Activated T-helper 2 cell treated with anti-CD3 and anti-CD28 coated beads, Interferon-gamma antibody, Interleukin-2, Interleukin-4, amounts not matched to agents 10 μg/mL and 5 μg/mL and 100 μg/mL, durations not matched to agents 14 hours and 24 hours and 36 hours (primary cell): ENCODE measurements at regions not wholly inside any gene's neighbourhood (a gene's known extent, or its start where the extent isn't known, plus 50 kb on each side); places are given as distances from the start of the nearest gene placed in this dataset.

ENCODE experiments used
- DNase-seq: peaks from one replicate; pipeline ENCODE4 v3.0.0; 2021; ENCODE audit warnings: low spot score
- H3K27ac Mint-ChIP-seq: one replicate; pipeline ENCODE4 v1.8.0; 2021; ENCODE audit warnings: mixed read lengths
- H3K27me3 Mint-ChIP-seq: one replicate; pipeline ENCODE4 v1.8.0; 2021; ENCODE audit warnings: low read depth, mixed read lengths
- H3K36me3 Mint-ChIP-seq: one replicate; pipeline ENCODE4 v1.8.0; 2021; ENCODE audit warnings: low read depth, mixed read lengths
- H3K4me1 Mint-ChIP-seq: one replicate; pipeline ENCODE4 v1.8.0; 2021; ENCODE audit warnings: low read depth, mixed read lengths
- H3K4me3 Mint-ChIP-seq: one replicate; pipeline ENCODE4 v1.8.0; 2021; ENCODE audit warnings: low read depth, mild to moderate bottlenecking, moderate library complexity, mixed read lengths
- H3K9me3 Mint-ChIP-seq: one replicate; pipeline ENCODE4 v1.8.0; 2021; ENCODE audit warnings: mixed read lengths
- intact Hi-C: fragments of 100-400 bp; cut with micrococcal nuclease; formaldehyde crosslinking; loops from one replicate; pipeline ENCODE4 v1.15.1; 2023

GRCh38 chr4:149870008-149870407, 54.4 kb upstream of the IQCM start:
- Mint-ChIP-seq H3K27ac (no peak overlapping the region), H3K9me3 (no peaks in the 10 kb centered on the region), H3K36me3 (no peaks in the 10 kb centered on the region), H3K4me1 (no peaks in the 10 kb centered on the region), H3K4me3 (no peak overlapping the region), H3K27me3 (no peaks in the 10 kb centered on the region)
- no peak for DNase-seq
- intact Hi-C loops = no loop called here

GRCh38 chr4:149881744-149882143, 66.1 kb upstream of the IQCM start:
- no peaks in the 10 kb centered on the region for H3K9me3 Mint-ChIP-seq
- H3K4me1 Mint-ChIP-seq = no peaks in the 10 kb centered on the region
- no peak overlapping the region for H3K27ac Mint-ChIP-seq
- no peak overlapping the region for H3K4me3 Mint-ChIP-seq
- intact Hi-C loops = no loop called here
- H3K27me3 Mint-ChIP-seq = no peaks in the 10 kb centered on the region
- DNase-seq = no peak
- no peaks in the 10 kb centered on the region for H3K36me3 Mint-ChIP-seq

DNA sequence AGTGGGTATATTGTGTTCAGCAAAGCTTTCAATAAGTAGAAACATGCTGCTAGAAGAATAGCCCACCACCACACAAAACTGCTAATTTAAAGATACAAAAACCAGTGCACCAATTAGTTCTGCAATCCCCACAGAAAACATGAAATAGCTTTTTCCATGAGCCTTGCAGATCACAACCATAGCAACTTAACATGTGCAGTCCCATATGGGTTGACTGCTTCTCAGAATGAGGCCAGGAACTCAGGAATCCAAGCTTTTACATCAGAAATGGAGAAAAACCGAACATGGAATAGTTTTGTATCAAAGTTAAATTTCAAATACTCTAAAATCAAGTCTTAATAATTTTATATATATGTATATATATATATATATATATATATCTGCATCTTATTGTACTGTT, 66.6 kb upstream of the IQCM start:
- Mint-ChIP-seq H3K4me3 (no peak overlapping the region), H3K27ac (no peak overlapping the region), H3K36me3 (no peaks in the 10 kb centered on the region), H3K9me3 (no peaks in the 10 kb centered on the region), H3K27me3 (no peaks in the 10 kb centered on the region), H3K4me1 (no peaks in the 10 kb centered on the region)
- DNase-seq = no peak
- intact Hi-C loops = no loop called here

DNA sequence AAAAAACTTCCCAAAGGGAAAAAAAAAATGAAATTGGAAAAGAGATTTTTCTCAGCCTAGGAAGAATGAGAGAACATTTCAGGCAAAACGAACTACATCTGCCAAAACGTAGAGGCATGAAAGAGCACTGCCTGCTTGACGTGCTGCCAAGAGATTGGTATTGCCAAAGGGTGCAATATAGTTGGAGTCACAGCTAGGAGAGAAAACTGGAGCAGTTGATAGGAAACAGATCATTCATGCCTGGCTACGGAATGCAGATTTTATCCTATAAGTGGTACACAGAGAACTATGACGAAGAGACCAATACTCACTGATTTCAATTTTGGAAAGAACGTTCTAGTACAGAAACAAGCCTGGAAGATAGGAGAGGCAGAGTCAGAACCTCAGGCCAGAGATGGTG, 68.4 kb upstream of the IQCM start:
- H3K9me3 Mint-ChIP-seq = no peaks in the 10 kb centered on the region
- H3K27me3 Mint-ChIP-seq = no peaks in the 10 kb centered on the region
- H3K4me3 Mint-ChIP-seq = no peak overlapping the region
- intact Hi-C loops = no loop called here
- no peak overlapping the region for H3K27ac Mint-ChIP-seq
- H3K4me1 Mint-ChIP-seq = no peaks in the 10 kb centered on the region
- no peak for DNase-seq
- no peaks in the 10 kb centered on the region for H3K36me3 Mint-ChIP-seq

DNA sequence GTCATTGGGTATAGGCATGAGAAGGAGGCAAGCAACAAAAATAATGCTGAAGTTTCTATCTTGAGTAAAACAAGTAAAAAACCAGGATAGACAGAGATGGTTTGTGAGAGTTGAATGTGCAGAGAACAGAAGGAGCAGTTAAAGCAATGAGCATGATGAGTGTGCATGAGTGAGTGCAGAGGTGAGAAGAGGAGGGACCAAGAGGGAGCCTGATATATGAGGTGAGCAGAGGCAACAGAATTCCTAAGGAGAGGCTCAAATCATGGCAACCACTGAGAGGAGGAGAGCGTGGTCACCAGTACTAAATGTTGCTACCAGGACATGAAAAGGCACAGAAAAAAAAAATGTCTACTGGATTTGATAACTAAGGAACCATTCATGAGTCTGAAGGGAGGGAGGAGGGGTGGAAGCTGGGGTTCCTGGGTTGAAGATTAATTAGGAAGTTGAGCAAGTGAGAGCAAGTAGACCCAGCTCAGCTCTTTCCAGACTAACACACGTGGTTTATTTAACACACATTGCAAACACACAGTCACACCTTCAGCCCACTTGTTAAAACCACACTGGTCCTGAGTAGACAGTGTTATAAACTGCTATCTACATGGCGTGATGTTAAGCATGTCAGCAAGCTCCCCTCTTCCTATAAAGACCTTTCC, 69.0 kb upstream of the IQCM start:
- intact Hi-C loops = no loop called here
- no peak overlapping the region for H3K4me3 Mint-ChIP-seq
- no peak overlapping the region for H3K27ac Mint-ChIP-seq
- no peaks in the 10 kb centered on the region for H3K4me1 Mint-ChIP-seq
- no peaks in the 10 kb centered on the region for H3K27me3 Mint-ChIP-seq
- H3K9me3 Mint-ChIP-seq = no peaks in the 10 kb centered on the region
- DNase-seq = no peak
- H3K36me3 Mint-ChIP-seq = no peaks in the 10 kb centered on the region

DNA sequence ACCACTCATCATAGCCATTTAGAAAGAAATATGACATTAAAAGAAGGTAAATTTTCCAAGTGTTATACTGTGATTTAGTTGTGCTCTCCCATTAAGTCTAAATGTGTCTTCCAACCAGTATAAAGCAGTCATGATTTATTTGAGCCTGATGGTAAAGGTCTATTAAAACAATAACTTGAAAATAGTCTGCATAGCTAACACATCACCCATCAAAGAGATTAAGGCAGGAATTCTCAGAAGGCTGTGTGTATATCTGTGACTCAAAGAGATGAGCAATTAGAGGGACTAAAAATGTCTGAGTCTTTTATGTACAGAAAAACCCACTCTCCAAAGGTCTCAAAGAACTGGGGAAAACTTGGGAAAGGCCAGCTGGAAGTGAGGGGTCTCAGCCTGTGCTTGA, 70.3 kb upstream of the IQCM start:
- intact Hi-C loops = no loop called here
- Mint-ChIP-seq H3K36me3 (no peaks in the 10 kb centered on the region), H3K4me3 (no peak overlapping the region), H3K27me3 (no peaks in the 10 kb centered on the region), H3K27ac (no peak overlapping the region), H3K9me3 (no peaks in the 10 kb centered on the region), H3K4me1 (no peaks in the 10 kb centered on the region)
- no peak for DNase-seq

DNA sequence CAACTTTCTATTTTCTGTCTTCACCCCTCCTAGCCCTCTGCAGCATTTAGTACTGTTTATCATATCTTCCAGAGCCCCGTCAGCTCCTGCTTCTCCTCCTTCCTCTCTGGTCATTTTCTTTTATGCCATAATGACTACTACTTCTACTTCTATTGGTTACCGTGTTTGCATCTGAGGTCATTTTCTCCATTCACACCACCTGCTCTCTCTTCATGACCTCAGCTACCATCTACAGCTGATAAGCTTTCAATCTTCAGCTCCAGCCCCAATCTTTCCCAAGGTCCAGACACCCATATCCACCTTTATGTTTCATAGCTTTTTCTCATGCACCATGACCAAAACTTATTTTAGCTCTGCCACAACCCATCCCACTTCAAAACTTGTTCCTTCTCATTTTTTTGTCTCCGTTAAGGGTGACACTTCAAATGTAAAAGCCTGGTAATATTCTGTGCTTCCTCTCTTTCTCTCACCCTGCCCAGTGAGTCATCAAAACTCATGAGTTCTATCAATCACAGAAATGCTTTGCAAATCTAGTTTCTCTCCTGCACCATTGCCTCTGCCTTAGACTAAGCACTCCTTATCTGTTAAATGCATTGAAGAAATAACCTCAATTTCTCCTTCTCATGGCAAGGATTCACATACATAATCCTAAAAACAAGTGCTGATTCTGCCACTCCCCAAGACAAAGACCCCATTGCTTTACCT, 71.3 kb upstream of the IQCM start:
- Mint-ChIP-seq H3K27me3 (no peaks in the 10 kb centered on the region), H3K4me1 (no peaks in the 10 kb centered on the region), H3K36me3 (no peaks in the 10 kb centered on the region), H3K9me3 (no peaks in the 10 kb centered on the region), H3K4me3 (no peak overlapping the region), H3K27ac (no peak overlapping the region)
- intact Hi-C loops = no loop called here
- DNase-seq = no peak

DNA sequence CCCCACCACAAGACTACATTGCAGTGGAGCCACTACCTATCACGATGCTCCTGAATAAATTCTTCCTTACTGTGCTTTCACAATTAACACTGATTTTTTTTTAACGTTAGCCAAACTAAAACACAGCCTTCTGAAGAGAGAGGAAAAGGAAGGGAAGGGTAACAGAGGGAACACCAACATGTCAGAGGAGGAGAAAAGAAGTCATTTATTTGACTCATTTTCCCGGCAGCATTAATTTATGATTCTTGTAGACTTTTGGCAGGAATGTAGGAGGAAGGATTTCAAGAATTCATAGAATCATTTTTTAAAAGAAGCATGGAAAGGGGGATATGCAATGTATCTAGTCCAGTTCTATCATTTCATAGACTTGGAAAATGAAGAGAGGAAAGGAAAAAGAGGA, 74.3 kb upstream of the IQCM start:
- no peak overlapping the region for H3K27ac Mint-ChIP-seq
- no peaks in the 10 kb centered on the region for H3K4me1 Mint-ChIP-seq
- no peaks in the 10 kb centered on the region for H3K27me3 Mint-ChIP-seq
- DNase-seq = no peak
- intact Hi-C loops = no loop called here
- H3K4me3 Mint-ChIP-seq = no peak overlapping the region
- no peaks in the 10 kb centered on the region for H3K36me3 Mint-ChIP-seq
- H3K9me3 Mint-ChIP-seq = no peaks in the 10 kb centered on the region

DNA sequence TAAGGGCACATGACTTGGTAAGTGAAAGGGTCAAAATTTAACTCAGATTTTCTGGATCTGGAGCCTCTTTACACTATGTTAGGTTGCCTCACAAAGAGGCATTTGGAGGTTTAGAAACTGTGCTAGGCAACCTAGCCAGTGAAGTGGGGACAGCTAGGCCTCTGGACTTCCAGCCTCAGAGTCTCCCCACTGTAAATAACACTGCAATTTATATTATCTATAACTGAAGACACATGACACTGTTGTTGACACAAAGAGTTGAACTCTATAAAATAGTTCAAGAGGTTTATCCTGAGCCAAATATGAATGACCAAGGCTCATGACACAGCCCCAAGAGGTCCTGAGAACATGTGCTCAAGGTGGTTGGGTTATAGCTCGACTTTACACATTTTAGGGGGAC, 74.9 kb upstream of the IQCM start:
- H3K27me3 Mint-ChIP-seq = no peaks in the 10 kb centered on the region
- no peaks in the 10 kb centered on the region for H3K4me1 Mint-ChIP-seq
- no peaks in the 10 kb centered on the region for H3K9me3 Mint-ChIP-seq
- intact Hi-C loops = no loop called here
- no peak overlapping the region for H3K27ac Mint-ChIP-seq
- no peak overlapping the region for H3K4me3 Mint-ChIP-seq
- H3K36me3 Mint-ChIP-seq = no peaks in the 10 kb centered on the region
- DNase-seq = no peak

GRCh38 chr4:149891426-149891825, 75.8 kb upstream of the IQCM start:
- H3K27me3 Mint-ChIP-seq = no peaks in the 10 kb centered on the region
- intact Hi-C loops = no loop called here
- H3K27ac Mint-ChIP-seq = no peak overlapping the region
- H3K4me1 Mint-ChIP-seq = no peaks in the 10 kb centered on the region
- no peak overlapping the region for H3K4me3 Mint-ChIP-seq
- no peaks in the 10 kb centered on the region for H3K9me3 Mint-ChIP-seq
- H3K36me3 Mint-ChIP-seq = no peaks in the 10 kb centered on the region
- DNase-seq = no peak

- no peak overlapping the region for H3K27ac Mint-ChIP-seq
- H3K9me3 Mint-ChIP-seq = no peaks in the 10 kb centered on the region
- H3K27me3 Mint-ChIP-seq = no peaks in the 10 kb centered on the region
- no peaks in the 10 kb centered on the region for H3K36me3 Mint-ChIP-seq
- no peak overlapping the region for H3K4me3 Mint-ChIP-seq
- DNase-seq = no peak
- intact Hi-C loops = no loop called here
- no peaks in the 10 kb centered on the region for H3K4me1 Mint-ChIP-seq
These were observed 80.8 kb upstream of the IQCM start for GRCh38 chr4:149896432-149896831.

DNA sequence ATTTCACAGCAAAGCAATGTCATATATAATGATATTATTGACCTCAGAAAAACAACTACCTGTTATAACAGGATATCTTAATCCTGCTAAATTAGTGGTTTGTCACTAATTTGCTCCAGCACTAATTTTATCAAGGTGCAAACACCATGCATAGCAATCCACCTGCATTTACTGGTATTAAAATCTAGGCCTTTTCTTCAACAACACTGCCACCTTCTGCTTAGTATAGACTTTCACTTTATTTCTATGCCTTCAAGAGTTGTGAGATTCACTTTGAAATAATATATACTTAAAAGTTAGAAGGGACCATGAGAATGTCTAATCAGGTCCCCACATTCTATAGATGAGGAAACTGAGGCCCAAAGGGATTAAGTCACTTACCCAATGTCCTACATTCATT, 82.1 kb upstream of the IQCM start:
- intact Hi-C loops = no loop called here
- DNase-seq = no peak
- no peaks in the 10 kb centered on the region for H3K27me3 Mint-ChIP-seq
- H3K4me3 Mint-ChIP-seq = no peak overlapping the region
- H3K4me1 Mint-ChIP-seq = no peaks in the 10 kb centered on the region
- no peaks in the 10 kb centered on the region for H3K9me3 Mint-ChIP-seq
- H3K36me3 Mint-ChIP-seq = no peaks in the 10 kb centered on the region
- H3K27ac Mint-ChIP-seq = no peak overlapping the region

- no peaks in the 10 kb centered on the region for H3K9me3 Mint-ChIP-seq
- no peak overlapping the region for H3K27ac Mint-ChIP-seq
- no peak for DNase-seq
- H3K36me3 Mint-ChIP-seq = no peaks in the 10 kb centered on the region
- intact Hi-C loops = no loop called here
- no peak overlapping the region for H3K4me3 Mint-ChIP-seq
- no peaks in the 10 kb centered on the region for H3K27me3 Mint-ChIP-seq
- no peaks in the 10 kb centered on the region for H3K4me1 Mint-ChIP-seq
These were observed 85.5 kb upstream of the IQCM start for GRCh38 chr4:149901128-149901527.

DNA sequence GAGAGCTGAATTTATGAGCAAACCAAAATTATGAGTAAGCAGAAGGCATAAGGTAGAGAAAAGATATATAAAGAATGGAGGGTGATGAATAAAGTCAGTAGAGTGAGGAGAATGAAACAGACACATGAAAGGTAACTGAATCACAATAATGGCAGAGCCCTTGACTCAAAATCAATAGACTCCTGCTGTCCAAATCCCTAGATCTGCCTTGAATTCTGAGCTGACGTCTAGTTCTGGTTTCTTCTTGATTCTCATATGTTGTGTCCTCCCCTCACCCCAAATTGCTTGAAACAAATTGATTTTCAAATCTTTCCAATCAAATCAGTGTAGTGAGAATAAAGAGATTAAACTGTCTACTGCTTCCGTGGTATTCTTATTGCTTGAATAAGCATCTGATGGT, 86.6 kb upstream of the IQCM start:
- no peaks in the 10 kb centered on the region for H3K27me3 Mint-ChIP-seq
- H3K9me3 Mint-ChIP-seq = no peaks in the 10 kb centered on the region
- DNase-seq = no peak
- no peaks in the 10 kb centered on the region for H3K36me3 Mint-ChIP-seq
- no peak overlapping the region for H3K27ac Mint-ChIP-seq
- intact Hi-C loops = no loop called here
- H3K4me1 Mint-ChIP-seq = no peaks in the 10 kb centered on the region
- no peak overlapping the region for H3K4me3 Mint-ChIP-seq
